OCI-LY7 (cell line): ENCODE measurements at regions not wholly inside any gene's neighbourhood (a gene's known extent, or its start where the extent isn't known, plus 50 kb on each side); places are given as distances from the start of the nearest gene placed in this dataset.

ENCODE experiments used
- EZH2phosphoT487 ChIP-seq: fragments of 200-600 bp; sonication (generic); IDR thresholded peaks from 2 replicates; pipeline ENCODE4 v1.6.1; 2018; ENCODE audit warnings: low read depth, borderline replicate concordance, mild to moderate bottlenecking, mixed run types, antibody characterized with exemption, low read length, moderate library complexity, mixed read lengths
- TF ChIP-seq, protein P1 (sequence below): fragments of 200-600 bp; sonication (generic); conservative IDR thresholded peaks from 2 replicates; pipeline ENCODE4 v1.5.1; 2014; ENCODE audit warnings: mild to moderate bottlenecking, antibody characterized with exemption, low read length, moderate library complexity, mixed read lengths

DNA sequence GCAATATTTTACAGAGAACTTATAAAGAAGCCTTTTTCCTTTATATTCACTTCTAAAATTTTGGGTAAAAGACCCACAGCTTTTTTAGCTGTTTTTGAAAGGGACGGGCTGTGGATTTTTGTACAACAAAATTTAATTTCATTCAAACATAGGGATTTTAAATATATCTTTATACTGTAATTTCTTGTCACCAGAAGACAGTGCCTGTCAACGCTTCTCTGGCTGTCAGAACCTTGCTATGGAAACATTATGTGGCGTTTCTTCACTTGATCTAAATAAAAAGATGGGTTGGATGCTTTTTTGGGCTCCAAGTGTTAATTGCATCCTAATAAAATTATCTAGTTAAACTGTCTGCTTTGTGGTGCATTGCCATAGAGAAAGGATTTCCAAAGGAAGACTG lies 635.6 kb upstream of the ALCAM start:
- TF ChIP-seq, protein P1, sequence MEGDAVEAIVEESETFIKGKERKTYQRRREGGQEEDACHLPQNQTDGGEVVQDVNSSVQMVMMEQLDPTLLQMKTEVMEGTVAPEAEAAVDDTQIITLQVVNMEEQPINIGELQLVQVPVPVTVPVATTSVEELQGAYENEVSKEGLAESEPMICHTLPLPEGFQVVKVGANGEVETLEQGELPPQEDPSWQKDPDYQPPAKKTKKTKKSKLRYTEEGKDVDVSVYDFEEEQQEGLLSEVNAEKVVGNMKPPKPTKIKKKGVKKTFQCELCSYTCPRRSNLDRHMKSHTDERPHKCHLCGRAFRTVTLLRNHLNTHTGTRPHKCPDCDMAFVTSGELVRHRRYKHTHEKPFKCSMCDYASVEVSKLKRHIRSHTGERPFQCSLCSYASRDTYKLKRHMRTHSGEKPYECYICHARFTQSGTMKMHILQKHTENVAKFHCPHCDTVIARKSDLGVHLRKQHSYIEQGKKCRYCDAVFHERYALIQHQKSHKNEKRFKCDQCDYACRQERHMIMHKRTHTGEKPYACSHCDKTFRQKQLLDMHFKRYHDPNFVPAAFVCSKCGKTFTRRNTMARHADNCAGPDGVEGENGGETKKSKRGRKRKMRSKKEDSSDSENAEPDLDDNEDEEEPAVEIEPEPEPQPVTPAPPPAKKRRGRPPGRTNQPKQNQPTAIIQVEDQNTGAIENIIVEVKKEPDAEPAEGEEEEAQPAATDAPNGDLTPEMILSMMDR: no peak
- TF ChIP-seq EZH2phosphoT487: no peak
